Astrocyte of the cerebellum (primary cell): ENCODE measurements at regions not wholly inside any gene's neighbourhood (a gene's known extent, or its start where the extent isn't known, plus 50 kb on each side); places are given as distances from the start of the nearest gene placed in this dataset.

ENCODE experiments used
- DNase-seq: peaks from one replicate; pipeline ENCODE4 v3.0.0-alpha.2; 2011; ENCODE audit warnings: low read depth
- H3K4me3 ChIP-seq: 2 replicates; pipeline ENCODE4 v1.5.1; 2011; ENCODE audit warnings: mild to moderate bottlenecking, low read depth, low read length, moderate library complexity
- in situ Hi-C: cut with HindIII; loops from 2 replicates; pipeline ENCODE4 v1.10.0; 2017; ENCODE audit warnings: low sequenced_read_pairs
- TF ChIP-seq, protein P1 (sequence below): IDR thresholded peaks from 2 replicates; pipeline ENCODE4 v1.5.1; 2012; ENCODE audit warnings: low read length, low read depth, moderate library complexity, mild to moderate bottlenecking; ENCODE audit errors: missing control alignments

GRCh38 chr10:57168611-57169240, 807.7 kb upstream of the ZWINT start:
- in situ Hi-C loops: no loop called here
- DNase-seq: no peak
- TF ChIP-seq, protein P1, sequence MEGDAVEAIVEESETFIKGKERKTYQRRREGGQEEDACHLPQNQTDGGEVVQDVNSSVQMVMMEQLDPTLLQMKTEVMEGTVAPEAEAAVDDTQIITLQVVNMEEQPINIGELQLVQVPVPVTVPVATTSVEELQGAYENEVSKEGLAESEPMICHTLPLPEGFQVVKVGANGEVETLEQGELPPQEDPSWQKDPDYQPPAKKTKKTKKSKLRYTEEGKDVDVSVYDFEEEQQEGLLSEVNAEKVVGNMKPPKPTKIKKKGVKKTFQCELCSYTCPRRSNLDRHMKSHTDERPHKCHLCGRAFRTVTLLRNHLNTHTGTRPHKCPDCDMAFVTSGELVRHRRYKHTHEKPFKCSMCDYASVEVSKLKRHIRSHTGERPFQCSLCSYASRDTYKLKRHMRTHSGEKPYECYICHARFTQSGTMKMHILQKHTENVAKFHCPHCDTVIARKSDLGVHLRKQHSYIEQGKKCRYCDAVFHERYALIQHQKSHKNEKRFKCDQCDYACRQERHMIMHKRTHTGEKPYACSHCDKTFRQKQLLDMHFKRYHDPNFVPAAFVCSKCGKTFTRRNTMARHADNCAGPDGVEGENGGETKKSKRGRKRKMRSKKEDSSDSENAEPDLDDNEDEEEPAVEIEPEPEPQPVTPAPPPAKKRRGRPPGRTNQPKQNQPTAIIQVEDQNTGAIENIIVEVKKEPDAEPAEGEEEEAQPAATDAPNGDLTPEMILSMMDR: no peak
- no peak overlapping the region for H3K4me3 ChIP-seq

DNA sequence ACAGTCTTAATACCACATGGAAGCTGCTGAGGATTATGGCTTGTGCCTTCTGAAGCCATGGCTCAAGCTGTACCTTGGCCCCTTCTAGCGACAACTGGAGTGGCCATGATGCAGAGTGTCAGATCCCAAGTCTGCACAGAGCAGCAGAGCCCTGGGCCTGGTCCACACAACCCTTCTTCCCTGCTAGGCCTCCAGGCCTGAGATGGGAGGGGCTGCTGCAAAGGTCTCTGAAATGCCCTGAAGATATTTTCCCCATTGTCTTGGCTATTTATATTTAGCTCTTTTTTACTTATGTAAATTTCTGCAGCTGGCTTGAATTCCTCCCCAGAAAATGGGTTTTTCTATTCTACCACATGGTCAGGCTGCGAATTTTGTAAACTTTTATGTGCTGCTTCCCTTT, 804.6 kb upstream of the ZWINT start:
- in situ Hi-C loops: no loop called here
- H3K4me3 ChIP-seq: no peak overlapping the region
- TF ChIP-seq, protein P1: no peak
- no peak for DNase-seq

- in situ Hi-C loops: no loop called here
- no peak for DNase-seq
Measured at GRCh38 chr10:57162231-57162630, 801.2 kb upstream of the ZWINT start.

DNA sequence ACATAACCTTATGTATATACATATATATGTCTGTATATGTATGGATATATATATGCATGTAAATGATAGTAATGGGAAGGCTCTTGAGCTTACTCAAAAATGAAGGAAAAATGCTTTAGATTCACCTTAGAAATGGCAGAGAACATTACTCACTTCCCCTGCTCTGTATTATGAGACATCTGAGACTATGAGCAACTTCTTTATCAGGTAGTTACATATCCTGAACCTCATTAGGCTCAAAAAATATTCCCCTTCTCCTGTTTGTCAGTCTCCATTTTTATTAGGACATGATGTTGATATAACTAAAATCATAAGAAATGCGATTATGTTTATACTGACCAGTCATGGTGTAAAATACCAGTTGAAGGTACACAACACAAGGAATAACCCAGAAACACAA, 800.1 kb upstream of the ZWINT start:
- no peak for DNase-seq
- TF ChIP-seq, protein P1: no peak
- in situ Hi-C loops: no loop called here

More at GRCh38 chr10:57162231-57162630, 801.2 kb upstream of the ZWINT start:
- H3K4me3 ChIP-seq: no peak overlapping the region
- TF ChIP-seq, protein P1: no peak

DNA sequence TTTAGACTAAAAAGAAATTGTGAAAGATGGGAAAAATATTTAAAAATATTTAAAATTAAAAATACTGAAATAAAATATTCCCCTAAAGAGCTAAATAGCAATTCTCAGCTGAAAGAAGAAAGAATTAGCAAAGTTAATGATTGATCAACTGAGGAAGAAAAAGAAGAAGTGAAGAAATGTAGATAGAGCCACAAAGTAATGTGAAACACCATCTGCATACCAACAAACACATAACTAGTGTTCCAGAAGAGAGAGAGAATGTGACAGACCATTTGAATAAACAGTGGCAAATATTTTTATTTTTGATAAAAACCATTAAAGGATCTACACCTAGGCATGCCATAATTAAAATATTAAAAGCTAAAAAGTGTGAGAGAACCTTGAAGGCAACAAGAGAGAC, 784.5 kb upstream of the ZWINT start:
- DNase-seq: no peak
- TF ChIP-seq, protein P1: no peak
- no peak overlapping the region for H3K4me3 ChIP-seq
- in situ Hi-C loops: no loop called here

More for the DNA sequence above, 800.1 kb upstream of the ZWINT start:
- no peak overlapping the region for H3K4me3 ChIP-seq

DNA sequence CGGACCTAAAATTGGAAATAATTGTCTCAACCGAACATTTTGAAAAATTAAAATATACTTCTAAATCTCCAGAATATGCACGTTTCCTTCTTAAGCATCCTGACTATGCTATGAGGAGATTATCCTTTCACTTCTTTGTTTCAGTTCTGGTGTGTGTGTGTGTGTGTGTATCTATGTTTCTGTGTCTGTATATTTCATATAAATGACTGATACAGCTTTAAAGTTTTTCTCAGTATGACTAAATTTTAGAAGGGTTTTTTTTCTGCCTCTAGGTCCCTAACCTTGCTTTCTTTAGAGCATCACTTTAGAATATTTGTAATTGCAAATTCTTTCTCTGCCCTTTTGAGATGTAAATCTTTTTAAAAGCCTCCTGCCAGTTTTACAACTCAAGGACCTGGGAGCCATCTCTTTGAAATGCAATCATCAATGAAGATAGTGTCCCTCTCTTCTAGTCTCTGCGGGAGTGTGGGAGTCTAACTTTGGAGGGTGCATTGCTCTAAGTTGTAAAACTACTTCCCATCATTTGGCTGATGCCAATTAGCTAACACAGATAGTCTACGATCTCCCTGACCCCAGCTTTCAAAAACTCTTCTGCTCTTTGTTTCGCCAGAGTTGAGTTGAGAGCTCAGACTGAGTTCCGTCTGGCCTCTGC, 782.0 kb upstream of the ZWINT start:
- H3K4me3 ChIP-seq: no peak overlapping the region
- DNase-seq: no peak
- TF ChIP-seq, protein P1: no peak
- in situ Hi-C loops: no loop called here
